ENCODE measurements at regions not wholly inside any gene's neighbourhood (a gene's known extent, or its start where the extent isn't known, plus 50 kb on each side); places are given as distances from the start of the nearest gene placed in this dataset.

DNA sequence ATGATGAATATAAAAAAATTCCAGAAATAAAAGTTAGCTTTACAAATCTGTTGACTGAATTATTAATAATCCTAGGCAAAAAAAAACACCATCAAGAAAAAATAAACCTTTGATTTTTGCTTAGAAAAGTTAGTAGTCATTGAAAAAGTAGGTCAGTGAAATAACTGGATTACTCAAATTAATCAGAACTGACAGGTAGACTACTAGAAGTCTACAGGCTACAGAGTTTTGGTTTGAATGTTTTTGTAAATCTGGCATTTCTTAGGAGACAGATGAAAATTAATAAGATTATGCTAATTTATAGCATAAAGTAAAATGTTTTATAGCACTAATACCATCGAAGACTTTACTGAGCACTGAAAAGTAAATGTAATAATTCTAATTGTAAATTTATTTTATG is 511.9 kb downstream of the PTPRC start:
- TF ChIP-seq, protein P1, sequence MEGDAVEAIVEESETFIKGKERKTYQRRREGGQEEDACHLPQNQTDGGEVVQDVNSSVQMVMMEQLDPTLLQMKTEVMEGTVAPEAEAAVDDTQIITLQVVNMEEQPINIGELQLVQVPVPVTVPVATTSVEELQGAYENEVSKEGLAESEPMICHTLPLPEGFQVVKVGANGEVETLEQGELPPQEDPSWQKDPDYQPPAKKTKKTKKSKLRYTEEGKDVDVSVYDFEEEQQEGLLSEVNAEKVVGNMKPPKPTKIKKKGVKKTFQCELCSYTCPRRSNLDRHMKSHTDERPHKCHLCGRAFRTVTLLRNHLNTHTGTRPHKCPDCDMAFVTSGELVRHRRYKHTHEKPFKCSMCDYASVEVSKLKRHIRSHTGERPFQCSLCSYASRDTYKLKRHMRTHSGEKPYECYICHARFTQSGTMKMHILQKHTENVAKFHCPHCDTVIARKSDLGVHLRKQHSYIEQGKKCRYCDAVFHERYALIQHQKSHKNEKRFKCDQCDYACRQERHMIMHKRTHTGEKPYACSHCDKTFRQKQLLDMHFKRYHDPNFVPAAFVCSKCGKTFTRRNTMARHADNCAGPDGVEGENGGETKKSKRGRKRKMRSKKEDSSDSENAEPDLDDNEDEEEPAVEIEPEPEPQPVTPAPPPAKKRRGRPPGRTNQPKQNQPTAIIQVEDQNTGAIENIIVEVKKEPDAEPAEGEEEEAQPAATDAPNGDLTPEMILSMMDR (IDR thresholded peaks at IDR 0.05; ENCODE audit: unreplicated experiment) = no peak
- no peak overlapping the region for H3K4me3 Mint-ChIP-seq (ENCODE audit: low read depth)
- H3K27ac Mint-ChIP-seq = no peak overlapping the region
- peaks cover 2% of the 10 kb centered on the region for H3K27me3 Mint-ChIP-seq
- DNase-seq (ENCODE audit: low spot score, unreplicated experiment) = no peak
- no peaks in the 10 kb centered on the region for H3K36me3 Mint-ChIP-seq (ENCODE audit: insufficient read depth)
- no peaks in the 10 kb centered on the region for H3K4me1 Mint-ChIP-seq (ENCODE audit: low read depth)
- H3K9me3 Mint-ChIP-seq (ENCODE audit: low read depth) = no peaks in the 10 kb centered on the region

DNA sequence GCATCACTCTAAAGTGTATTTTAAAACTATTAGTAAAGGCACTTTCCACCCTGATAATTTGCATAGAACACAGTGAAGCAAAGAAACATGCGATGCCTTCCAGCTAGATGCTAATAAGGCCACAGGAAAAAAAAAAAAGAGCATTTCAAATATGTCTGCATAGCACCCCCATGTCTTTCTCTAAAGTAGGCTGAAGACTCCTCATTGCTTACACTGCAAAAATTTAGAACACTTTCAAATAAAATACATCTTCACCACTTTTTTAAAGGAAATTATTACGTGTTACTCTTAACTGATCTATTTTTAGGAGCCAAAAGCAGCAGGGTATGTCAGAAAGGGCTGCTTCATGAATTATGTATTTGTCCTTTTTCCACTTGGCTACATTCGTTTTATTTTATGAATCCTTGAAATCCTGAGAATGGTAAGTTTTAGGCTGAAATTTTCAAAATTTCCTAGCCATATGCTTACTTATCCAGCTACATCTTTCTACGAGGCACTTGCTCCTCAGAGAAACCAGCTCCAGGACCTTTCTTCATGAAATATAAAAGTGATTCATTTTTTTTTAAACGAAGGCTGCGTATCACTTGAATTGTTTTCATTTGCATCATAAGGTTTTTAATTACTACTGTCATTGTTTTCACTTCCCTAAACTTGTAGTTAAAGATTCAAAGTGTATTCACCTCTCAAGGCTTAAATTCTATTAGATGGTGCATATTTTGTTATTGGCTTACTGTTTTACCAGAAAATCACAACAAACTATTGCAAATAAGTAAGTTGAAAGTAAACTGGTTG is 513.0 kb downstream of the PTPRC start:
- peaks cover 2% of the 10 kb centered on the region for H3K27me3 Mint-ChIP-seq
- H3K4me3 Mint-ChIP-seq (ENCODE audit: low read depth) = no peak overlapping the region
- no peaks in the 10 kb centered on the region for H3K36me3 Mint-ChIP-seq (ENCODE audit: insufficient read depth)
- no peak overlapping the region for H3K27ac Mint-ChIP-seq
- H3K9me3 Mint-ChIP-seq (ENCODE audit: low read depth) = no peaks in the 10 kb centered on the region
- TF ChIP-seq, protein P1 (IDR thresholded peaks at IDR 0.05; ENCODE audit: unreplicated experiment) = no peak
- H3K4me1 Mint-ChIP-seq (ENCODE audit: low read depth) = no peaks in the 10 kb centered on the region
- DNase-seq (ENCODE audit: low spot score, unreplicated experiment) = no peak

DNA sequence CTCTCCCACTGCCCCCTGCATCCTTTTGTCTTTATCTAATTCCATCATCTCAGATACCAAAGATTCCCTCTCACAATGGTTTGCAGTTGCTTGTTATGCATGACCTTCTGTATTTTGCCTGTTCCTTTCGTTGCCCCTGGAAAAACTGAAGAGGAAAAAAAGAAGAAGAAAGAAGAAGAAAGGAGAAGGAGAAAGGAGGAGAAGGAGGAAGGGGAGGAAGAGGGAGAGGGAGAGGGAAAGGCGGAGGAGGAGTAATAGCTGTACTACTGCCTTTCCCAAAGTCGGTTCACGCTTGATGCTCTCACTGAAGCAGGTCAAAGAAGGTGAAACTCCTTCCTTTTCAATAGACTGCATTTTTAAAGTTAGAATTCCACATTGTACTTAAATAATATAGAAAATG is 513.8 kb downstream of the PTPRC start:
- no peaks in the 10 kb centered on the region for H3K36me3 Mint-ChIP-seq (ENCODE audit: insufficient read depth)
- no peak overlapping the region for H3K27ac Mint-ChIP-seq
- H3K4me3 Mint-ChIP-seq (ENCODE audit: low read depth) = no peak overlapping the region
- DNase-seq (ENCODE audit: low spot score, unreplicated experiment) = no peak
- peaks cover 2% of the 10 kb centered on the region for H3K27me3 Mint-ChIP-seq
- H3K9me3 Mint-ChIP-seq (ENCODE audit: low read depth) = no peaks in the 10 kb centered on the region
- TF ChIP-seq, protein P1 (IDR thresholded peaks at IDR 0.05; ENCODE audit: unreplicated experiment) = no peak
- H3K4me1 Mint-ChIP-seq (ENCODE audit: low read depth) = no peaks in the 10 kb centered on the region

DNA sequence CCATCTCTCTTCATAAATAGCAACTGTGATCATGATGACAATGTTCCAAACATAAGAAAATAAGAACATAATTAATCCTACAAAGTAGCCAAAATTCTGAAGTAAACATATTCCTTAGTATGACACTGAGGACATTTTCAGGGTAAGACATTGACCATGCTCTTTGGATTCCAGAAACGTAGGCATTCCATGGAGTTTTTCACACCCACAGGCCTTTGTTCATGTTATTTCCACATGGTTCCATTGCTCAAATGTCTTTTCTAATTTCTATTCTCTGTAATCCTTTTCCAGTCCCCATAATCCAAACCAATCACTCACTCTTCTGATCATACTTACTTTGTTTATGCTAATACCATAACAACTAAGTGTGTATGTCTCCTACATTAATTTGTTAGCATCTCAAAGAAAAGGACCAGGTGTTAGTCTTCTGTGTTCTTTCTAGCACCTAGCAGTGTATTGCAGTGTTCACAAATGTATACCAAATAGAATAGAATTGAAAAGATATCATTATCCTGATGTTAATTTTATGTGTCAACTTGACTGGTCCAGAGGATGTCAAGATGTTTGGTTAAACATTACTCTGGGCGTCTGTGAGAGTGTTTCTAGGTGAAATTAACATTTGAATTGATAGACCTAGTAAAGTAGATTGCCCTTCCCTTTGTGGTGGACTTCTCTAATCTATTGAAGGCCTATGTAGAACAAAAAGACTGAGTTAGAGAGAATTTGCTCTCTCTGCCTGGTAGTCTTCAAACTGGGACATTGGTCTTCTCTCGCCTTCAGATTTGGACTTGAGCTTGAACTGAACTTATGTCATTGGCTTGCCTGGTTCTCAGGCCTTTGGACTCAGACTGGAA is 516.6 kb downstream of the PTPRC start:
- Mint-ChIP-seq H3K36me3 (ENCODE audit: insufficient read depth) (no peaks in the 10 kb centered on the region), H3K4me3 (ENCODE audit: low read depth) (no peak overlapping the region), H3K9me3 (ENCODE audit: low read depth) (no peaks in the 10 kb centered on the region), H3K4me1 (ENCODE audit: low read depth) (no peaks in the 10 kb centered on the region), H3K27ac (no peak overlapping the region), H3K27me3 (peaks cover 2% of the 10 kb centered on the region)
- no peak for DNase-seq (ENCODE audit: low spot score, unreplicated experiment)
- TF ChIP-seq, protein P1 (IDR thresholded peaks at IDR 0.05; ENCODE audit: unreplicated experiment) = no peak

DNA sequence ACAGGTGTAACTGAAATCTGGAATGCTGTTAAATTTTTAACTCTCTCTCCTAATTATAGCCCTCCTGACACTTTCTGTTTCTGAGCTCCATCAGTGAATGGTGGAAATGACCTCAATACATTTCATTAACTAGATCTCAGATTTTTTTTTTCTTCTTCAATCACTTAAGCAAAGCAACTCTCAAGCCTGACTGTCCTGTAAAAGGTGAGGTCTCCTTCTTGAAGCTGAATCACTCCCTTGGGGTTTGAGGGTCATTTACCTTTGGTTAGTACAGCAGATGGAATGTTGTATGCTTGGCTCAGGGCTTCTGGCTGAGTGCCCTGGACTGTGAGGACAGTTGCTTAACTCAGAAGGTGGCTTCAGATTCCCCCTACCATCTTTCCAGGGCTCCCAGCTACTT is 518.7 kb downstream of the PTPRC start:
- peaks cover 2% of the 10 kb centered on the region for H3K27me3 Mint-ChIP-seq
- no peak overlapping the region for H3K27ac Mint-ChIP-seq
- TF ChIP-seq, protein P1 (IDR thresholded peaks at IDR 0.05; ENCODE audit: unreplicated experiment) = no peak
- H3K4me3 Mint-ChIP-seq (ENCODE audit: low read depth) = no peak overlapping the region
- no peak for DNase-seq (ENCODE audit: low spot score, unreplicated experiment)
- H3K9me3 Mint-ChIP-seq (ENCODE audit: low read depth) = no peaks in the 10 kb centered on the region
- no peaks in the 10 kb centered on the region for H3K4me1 Mint-ChIP-seq (ENCODE audit: low read depth)
- no peaks in the 10 kb centered on the region for H3K36me3 Mint-ChIP-seq (ENCODE audit: insufficient read depth)
